Spleen (tissue), 11 donors: ENCODE measurements at regions not wholly inside any gene's neighbourhood (a gene's known extent, or its start where the extent isn't known, plus 50 kb on each side); places are given as distances from the start of the nearest gene placed in this dataset.

Experiments
- DNase-seq: peaks from one replicate; pipeline ENCODE4 v3.0.0-alpha.2; 2020
- H3K27ac ChIP-seq, 8 donors: fragments of 200-600 bp; sonication (generic) in 7 of 8; 1 replicate in 4 of 8; 2 replicates in 4 of 8; pipeline versions ENCODE4 v1.5.0 to v1.8.0; 2016 to 2021; ENCODE audit warnings: inconsistent platforms in 4 of 8, mild to moderate bottlenecking in 4 of 8, moderate library complexity in 1 of 8
- H3K27me3 ChIP-seq, 7 donors: fragments of 200-600 bp; sonication (generic) in 6 of 7; replicated peaks in 1 of 7; 1 replicate in 4 of 7; 2 replicates in 3 of 7; pipeline versions ENCODE4 v1.5.0 to v1.8.0; 2016 to 2021; ENCODE audit warnings: inconsistent platforms in 3 of 7, mild to moderate bottlenecking in 1 of 7
- H3K36me3 ChIP-seq, 6 donors: fragments of 200-600 bp; sonication (generic) in 5 of 6; 1 replicate in 4 of 6; 2 replicates in 2 of 6; pipeline versions ENCODE4 v1.5.0 to v1.8.0; 2016 to 2021; ENCODE audit warnings: inconsistent platforms in 2 of 6
- H3K4me1 ChIP-seq, 6 donors: fragments of 200-600 bp; sonication (generic) in 5 of 6; 1 replicate in 3 of 6; 2 replicates in 3 of 6; pipeline versions ENCODE4 v1.5.0 to v1.8.0; 2016 to 2021; ENCODE audit warnings: inconsistent platforms in 3 of 6
- H3K4me3 ChIP-seq, 8 donors: fragments of 200-600 bp; sonication (generic) in 7 of 8; 1 replicate in 4 of 8; 2 replicates in 4 of 8; pipeline versions ENCODE4 v1.5.0 to v1.8.0; 2016 to 2021; ENCODE audit warnings: inconsistent platforms in 4 of 8, mild to moderate bottlenecking in 4 of 8, moderate library complexity in 2 of 8
- H3K9me3 ChIP-seq, 8 donors: fragments of 200-600 bp; sonication (generic) in 7 of 8; 1 replicate in 4 of 8; 2 replicates in 4 of 8; pipeline versions ENCODE4 v1.5.0 to v1.8.0; 2016 to 2021; ENCODE audit warnings: inconsistent platforms in 4 of 8
- CTCF ChIP-seq, 11 experiments: fragments of 200-600 bp in 7 of 11; fragments of 450-650 bp in 4 of 11; sonication (generic) in 4 of 11; IDR thresholded peaks in 8 of 11; conservative IDR thresholded peaks in 3 of 11; 1 replicate in 7 of 11; 2 replicates in 4 of 11; pipeline versions ENCODE4 v1.4.0 to v1.8.0; 2016 to 2021; ENCODE audit warnings: antibody characterized with exemption in 11 of 11, inconsistent platforms in 4 of 11, mild to moderate bottlenecking in 1 of 11
- POLR2A ChIP-seq, 3 donors: fragments of 450-650 bp; IDR thresholded peaks; one replicate each; pipeline ENCODE4 v1.5.1; 2017; ENCODE audit warnings: antibody characterized with exemption in 3 of 3, mild to moderate bottlenecking in 1 of 3
- POLR2AphosphoS5 ChIP-seq, 3 donors: sonication (generic); formaldehyde crosslinking; IDR thresholded peaks; one replicate each; pipeline ENCODE4 v1.5.1; 2017; ENCODE audit warnings: antibody characterized with exemption in 3 of 3
- WGBS, 5 donors: extraction: QIAGEN DNeasy Blood & Tissue Kit in 3 of 5; methylation state at CpG; one replicate each; pipeline versions ENCODE4 v1.1.5 to v1.1.7; 2013 to 2018; 5-methylcytosine and 5-hydroxymethylcytosine counted together
- intact Hi-C: fragments of 100-400 bp; cut with DNase I; formaldehyde crosslinking; loops from one replicate; pipeline ENCODE4 v1.15.0; 2023; ENCODE audit warnings: low total_unique reads
- donor health status: healthy with polysubstance abuse.
- donor health status: DM: no; HTN: no; CAD: no; lungs with moderate emphysema.
- donor health status: DM: no; HTN: no; CAD: no.
- donor health status: Bipolar disorder and iron deficiency.
- donor health status: healthy.
- donor health status: DM: no; HTN: no; CAD: no.
- donor health status: DM: yes; HTN: yes; CAD: no.

GRCh38 chr12:94080341-94081009 is 67.9 kb upstream of the PLXNC1 start:
- no peak for DNase-seq
- TF ChIP-seq POLR2AphosphoS5 (IDR thresholded peaks at IDR 0.05) (no peak), POLR2A (IDR thresholded peaks at IDR 0.05) (no peak), CTCF (IDR thresholded peaks at IDR 0.05 in 8 of 11, conservative IDR thresholded peaks at IDR 0.05 in 3 of 11) (no peak)
- Histone ChIP-seq H3K36me3 (no peaks in the 10 kb centered on the region), H3K27ac (no peak overlapping the region), H3K4me1 (no peaks in the 10 kb centered on the region), H3K27me3 (peaks cover 0 to 4% (median 0%) of the 10 kb centered on the region in 7 donors), H3K9me3 (no peaks in the 10 kb centered on the region), H3K4me3 (no peak overlapping the region)
- WGBS, 5 donors: 68 to 84% (median 74%) methylated on average over 3 of the region's 3 CpGs
- intact Hi-C loops: no loop called here

GRCh38 chr12:94082690-94083089 is 65.7 kb upstream of the PLXNC1 start:
- peaks cover 0 to 4% (median 0%) of the 10 kb centered on the region in 7 donors for H3K27me3 ChIP-seq
- H3K9me3 ChIP-seq: no peaks in the 10 kb centered on the region
- TF ChIP-seq POLR2A (IDR thresholded peaks at IDR 0.05) (no peak), CTCF (IDR thresholded peaks at IDR 0.05 in 8 of 11, conservative IDR thresholded peaks at IDR 0.05 in 3 of 11) (no peak), POLR2AphosphoS5 (IDR thresholded peaks at IDR 0.05) (no peak)
- no peaks in the 10 kb centered on the region for H3K4me1 ChIP-seq
- no peak for DNase-seq
- H3K4me3 ChIP-seq: no peak overlapping the region
- no peak overlapping the region for H3K27ac ChIP-seq
- H3K36me3 ChIP-seq: no peaks in the 10 kb centered on the region
- 77 to 89% (median 86%) methylated on average over 5 of the region's 5 CpGs for WGBS, 5 donors
- intact Hi-C loops: no loop called here

- no peaks in the 10 kb centered on the region for H3K9me3 ChIP-seq
- H3K4me3 ChIP-seq: no peak overlapping the region
- H3K27me3 ChIP-seq: no peaks in the 10 kb centered on the region
- no peaks in the 10 kb centered on the region for H3K36me3 ChIP-seq
- intact Hi-C loops: no loop called here
- DNase-seq: no peak
- 34 to 73% (median 65%) methylated on average over 3 of the region's 3 CpGs for WGBS, 5 donors
- H3K4me1 ChIP-seq: no peaks in the 10 kb centered on the region
- TF ChIP-seq CTCF (IDR thresholded peaks at IDR 0.05 in 8 of 11, conservative IDR thresholded peaks at IDR 0.05 in 3 of 11) (no peak), POLR2AphosphoS5 (IDR thresholded peaks at IDR 0.05) (no peak), POLR2A (IDR thresholded peaks at IDR 0.05) (no peak)
- no peak overlapping the region for H3K27ac ChIP-seq
Measured at GRCh38 chr12:94089891-94090290, 58.5 kb upstream of the PLXNC1 start.

- H3K4me1 ChIP-seq: no peaks in the 10 kb centered on the region
- TF ChIP-seq POLR2AphosphoS5 (IDR thresholded peaks at IDR 0.05) (no peak), POLR2A (IDR thresholded peaks at IDR 0.05) (no peak), CTCF (IDR thresholded peaks at IDR 0.05 in 8 of 11, conservative IDR thresholded peaks at IDR 0.05 in 3 of 11) (no peak)
- H3K27me3 ChIP-seq: no peaks in the 10 kb centered on the region
- H3K27ac ChIP-seq: no peak overlapping the region
- H3K9me3 ChIP-seq: no peaks in the 10 kb centered on the region
- no peak for DNase-seq
- H3K36me3 ChIP-seq: no peaks in the 10 kb centered on the region
- no peak overlapping the region for H3K4me3 ChIP-seq
- WGBS, 5 donors: 85 to 98% (median 86%) methylated on average over 2 of the region's 2 CpGs
- intact Hi-C loops: no loop called here
Measured at GRCh38 chr12:94091624-94092023, 56.8 kb upstream of the PLXNC1 start.
